Esophagus squamous epithelium (tissue), 5 donors: ENCODE measurements at regions not wholly inside any gene's neighbourhood (a gene's known extent, or its start where the extent isn't known, plus 50 kb on each side); places are given as distances from the start of the nearest gene placed in this dataset.

Experiments
- DNase-seq: peaks from one replicate; lab custom pipeline; 2025; lab: John Stamatoyannopoulos, UW
- H3K27ac ChIP-seq, 4 donors: fragments of 200-600 bp; sonication (generic); one replicate each; pipeline ENCODE4 v1.5.1; 2016 to 2019; ENCODE audit warnings: mild to moderate bottlenecking in 1 of 4
- H3K27me3 ChIP-seq, 4 donors: fragments of 200-600 bp; sonication (generic); 1 replicate in 3 of 4; 2 replicates in 1 of 4; pipeline versions ENCODE4 v1.5.1 to v1.6.0; 2017 to 2021; ENCODE audit warnings: antibody characterized with exemption in 1 of 4
- H3K36me3 ChIP-seq, 3 donors: fragments of 200-600 bp; sonication (generic); one replicate each; pipeline ENCODE4 v1.5.1; 2016 to 2019
- H3K4me1 ChIP-seq, 3 donors: fragments of 200-600 bp; sonication (generic); one replicate each; pipeline ENCODE4 v1.5.1; 2017 to 2019
- H3K4me3 ChIP-seq, 4 donors: fragments of 200-600 bp; sonication (generic); 1 replicate in 3 of 4; 2 replicates in 1 of 4; pipeline ENCODE4 v1.5.1; 2016 to 2019; ENCODE audit warnings: mild to moderate bottlenecking in 2 of 4, moderate library complexity in 1 of 4
- H3K9me3 ChIP-seq, 3 donors: fragments of 200-600 bp; sonication (generic); one replicate each; pipeline ENCODE4 v1.5.1; 2016 to 2019
- CTCF ChIP-seq, 6 experiments: fragments of 450-650 bp in 4 of 6; fragments of 200-600 bp in 2 of 6; sonication (generic) in 2 of 6; IDR thresholded peaks; one replicate each; pipeline ENCODE4 v1.5.1; 2016 to 2019; ENCODE audit warnings: antibody characterized with exemption in 6 of 6, mild to moderate bottlenecking in 4 of 6, moderate library complexity in 4 of 6
- POLR2A ChIP-seq, 4 donors: fragments of 450-650 bp; IDR thresholded peaks; one replicate each; pipeline ENCODE4 v1.6.1; 2017; ENCODE audit warnings: antibody characterized with exemption in 4 of 4, mild to moderate bottlenecking in 4 of 4, moderate library complexity in 3 of 4
- WGBS, 2 donors: methylation state at CpG; one replicate each; pipeline ENCODE4 v1.1.5; 2018; 5-methylcytosine and 5-hydroxymethylcytosine counted together
- intact Hi-C: fragments of 100-400 bp; cut with DNase I; formaldehyde crosslinking; loops from one replicate; pipeline ENCODE4 v1.15.0; 2022
- donor health status: DM: yes; HTN: yes; CAD: no.

GRCh38 chr1:222892137-222892769 lies 77.4 kb downstream of the DISP1 start:
- H3K9me3 ChIP-seq: no peaks in the 10 kb centered on the region
- WGBS, 2 donors: 58 to 62% methylated on average over 8 of the region's 8 CpGs
- TF ChIP-seq POLR2A (IDR thresholded peaks at IDR 0.05): no peak
- no peak for TF ChIP-seq CTCF (IDR thresholded peaks at IDR 0.05)
- H3K27me3 ChIP-seq: no peaks in the 10 kb centered on the region
- peaks cover 0 to 19% (median 6%) of the 10 kb centered on the region in 3 donors for H3K4me1 ChIP-seq
- intact Hi-C loops: no loop called here
- DNase-seq: no peak
- H3K36me3 ChIP-seq: no peaks in the 10 kb centered on the region
- no peak overlapping the region for H3K4me3 ChIP-seq
- no peak overlapping the region for H3K27ac ChIP-seq

DNA sequence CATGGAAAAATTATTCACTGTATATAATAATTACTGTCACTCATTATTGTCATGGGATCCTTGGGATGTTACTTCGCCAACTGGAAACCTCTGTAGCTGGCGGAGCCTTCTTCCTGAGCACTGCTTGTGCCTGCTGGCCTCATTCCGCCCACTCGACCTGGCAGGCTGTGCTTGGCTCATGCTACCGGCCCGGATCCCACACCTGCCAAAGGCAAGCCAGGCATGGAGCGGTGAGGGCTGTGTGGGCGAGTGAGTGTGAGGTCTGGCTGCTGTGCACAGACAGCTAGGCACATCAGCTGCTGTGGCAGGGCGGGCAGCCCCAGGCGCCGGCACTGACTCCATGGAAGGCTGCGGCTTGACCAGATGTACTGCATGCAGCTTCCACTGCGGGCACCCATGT lies 78.4 kb downstream of the DISP1 start:
- WGBS, 2 donors: 61 to 85% methylated on average over 4 to 7 of the region's 13 CpGs
- intact Hi-C loops: no loop called here
- Histone ChIP-seq H3K36me3 (no peaks in the 10 kb centered on the region), H3K9me3 (no peaks in the 10 kb centered on the region), H3K27ac (no peak overlapping the region), H3K4me3 (no peak overlapping the region), H3K4me1 (peaks cover 0 to 29% (median 6%) of the 10 kb centered on the region in 3 donors), H3K27me3 (no peaks in the 10 kb centered on the region)
- no peak for TF ChIP-seq CTCF (IDR thresholded peaks at IDR 0.05)
- TF ChIP-seq POLR2A (IDR thresholded peaks at IDR 0.05): no peak
- DNase-seq: no peak

- whole genome bisulfite sequencing, 2 donors: 80 to 92% methylated on average over 2 of the region's 11 CpGs
- TF ChIP-seq CTCF (IDR thresholded peaks at IDR 0.05): no peak
- no peaks in the 10 kb centered on the region for H3K27me3 ChIP-seq
Measured at GRCh38 chr1:222894331-222894730, 79.5 kb downstream of the DISP1 start.

DNA sequence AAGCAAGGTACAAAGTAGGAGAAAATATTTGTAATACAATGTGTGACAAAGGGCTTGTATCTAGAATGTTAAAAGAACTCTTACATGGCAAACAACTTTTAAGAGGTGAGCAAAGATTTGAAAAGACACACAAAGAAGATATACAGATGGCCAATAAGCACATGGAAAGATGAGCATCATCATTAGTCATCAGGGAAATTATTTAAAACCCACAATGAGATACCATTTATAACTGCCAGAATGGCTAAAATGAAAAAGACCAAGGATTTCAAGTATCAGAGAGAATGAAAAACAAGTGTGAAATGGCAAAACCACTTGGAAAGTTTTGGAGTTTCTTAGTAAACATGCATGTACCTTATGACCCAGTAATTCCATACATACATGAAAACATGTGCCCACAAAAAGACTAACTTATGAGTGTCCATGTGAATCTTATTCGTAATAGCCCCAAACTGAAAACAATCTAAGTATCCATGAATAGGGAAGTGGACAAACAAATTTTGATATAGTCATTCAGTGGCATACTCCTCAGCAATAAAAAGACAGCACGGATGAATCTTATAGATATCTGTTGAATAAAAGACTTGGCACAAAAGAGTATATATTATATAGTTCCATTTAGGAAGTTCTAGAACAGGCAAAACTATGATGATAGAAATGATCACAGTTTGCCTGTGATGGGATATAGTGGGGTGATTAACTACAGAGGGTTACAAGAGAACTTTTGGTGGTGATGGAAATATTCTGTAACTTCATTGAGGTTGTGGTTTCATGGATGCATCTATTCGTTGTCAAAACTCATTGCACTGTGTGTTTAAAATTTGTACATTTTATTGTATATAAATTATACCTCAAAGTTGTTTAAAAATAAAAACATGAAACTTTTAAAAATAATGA lies 82.0 kb downstream of the DISP1 start:
- Histone ChIP-seq H3K36me3 (no peaks in the 10 kb centered on the region), H3K4me3 (no peak overlapping the region), H3K27ac (no peak overlapping the region), H3K27me3 (no peaks in the 10 kb centered on the region), H3K9me3 (no peaks in the 10 kb centered on the region), H3K4me1 (peaks cover 0 to 21% (median 0%) of the 10 kb centered on the region in 3 donors)
- intact Hi-C loops: no loop called here
- TF ChIP-seq CTCF (IDR thresholded peaks at IDR 0.05): no peak
- no peak for DNase-seq
- 64 to 65% methylated on average over 3 of the region's 3 CpGs for WGBS, 2 donors

More at GRCh38 chr1:222894331-222894730, 79.5 kb downstream of the DISP1 start:
- Histone ChIP-seq H3K9me3 (no peaks in the 10 kb centered on the region), H3K36me3 (no peaks in the 10 kb centered on the region), H3K4me1 (peaks cover 0 to 27% (median 5%) of the 10 kb centered on the region in 3 donors), H3K27ac (no peak overlapping the region), H3K4me3 (no peak overlapping the region)
- intact Hi-C loops: no loop called here
- DNase-seq: no peak
